ENCODE measurements at regions not wholly inside any gene's neighbourhood (a gene's known extent, or its start where the extent isn't known, plus 50 kb on each side); places are given as distances from the start of the nearest gene placed in this dataset.

DNA sequence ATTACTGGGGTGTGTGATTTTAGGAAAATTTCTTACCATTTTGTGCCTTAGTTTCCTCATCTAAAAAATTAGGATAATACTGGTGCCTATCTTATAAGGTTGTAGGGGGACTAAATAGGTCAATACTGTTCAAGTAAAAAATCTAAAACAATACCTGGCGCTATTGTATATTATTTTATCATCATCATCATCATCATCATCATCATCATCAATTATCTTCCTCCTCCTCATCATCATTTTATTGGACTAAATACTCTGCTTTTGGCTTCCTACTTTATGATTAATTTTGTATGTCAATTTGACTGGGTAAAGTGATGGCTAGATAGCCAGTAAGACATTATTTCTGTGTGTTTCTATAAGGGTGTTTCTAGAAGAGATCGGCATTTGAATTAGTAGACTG is 435.5 kb downstream of the DHX35 start:
- DNase-seq (ENCODE audit: low spot score), result no peak

DNA sequence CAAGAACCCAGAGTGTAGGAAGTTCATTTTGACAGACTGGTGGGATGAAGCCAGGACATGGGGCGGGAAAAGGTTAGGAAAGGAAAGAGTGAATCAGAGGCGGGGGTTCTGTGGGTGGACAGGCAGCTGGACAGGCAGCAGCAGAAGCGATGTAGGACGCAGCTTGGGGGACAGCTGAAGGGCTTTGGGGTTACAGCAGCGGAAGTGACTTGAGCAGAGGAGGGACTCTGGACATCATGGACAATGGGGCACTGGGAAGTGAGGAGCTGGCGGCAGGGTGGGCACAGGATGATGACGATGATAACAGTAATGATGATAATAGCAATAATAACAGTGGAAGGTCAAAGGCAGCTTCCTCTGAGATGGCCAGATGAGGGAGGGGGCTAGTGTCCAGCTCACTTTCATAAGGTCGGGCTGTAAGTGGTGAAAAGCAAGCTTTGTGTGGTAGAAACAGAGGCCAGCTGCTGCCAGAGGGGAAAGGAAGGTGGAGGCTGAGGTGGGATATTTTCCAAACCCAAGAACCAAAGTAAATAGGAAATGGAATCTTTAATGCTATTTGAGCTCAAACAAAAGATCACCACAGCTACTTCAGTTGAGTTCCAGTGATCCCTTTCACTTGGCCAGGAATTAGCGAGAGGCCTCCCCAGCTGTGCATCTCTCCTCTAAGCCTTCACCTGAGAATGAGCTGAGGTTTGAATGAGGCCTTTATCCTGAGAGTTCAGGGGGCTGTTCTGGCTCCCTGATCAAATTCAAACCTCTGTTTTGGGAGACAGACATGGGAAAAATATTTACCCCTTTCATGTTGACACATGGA is 433.5 kb downstream of the DHX35 start:
- no peak for DNase-seq (ENCODE audit: low spot score)

DNA sequence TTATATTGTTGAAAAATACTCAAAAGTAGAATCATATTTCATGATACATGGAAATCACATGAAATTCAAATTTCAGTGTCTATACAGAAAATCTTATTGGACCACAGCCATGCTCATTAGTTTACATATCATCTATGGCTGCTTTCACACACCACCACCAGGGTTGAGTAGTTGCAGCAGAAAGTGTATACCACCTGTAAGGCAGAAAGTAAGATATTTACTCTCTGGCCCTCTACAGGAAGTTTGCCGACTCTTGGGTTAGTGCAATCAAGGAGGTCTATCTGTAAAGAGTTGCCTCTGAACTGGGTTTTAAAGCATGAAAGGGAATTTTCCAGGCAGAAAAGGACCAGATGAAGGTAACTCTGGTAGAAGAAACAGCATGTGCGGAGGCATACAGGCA is 432.3 kb downstream of the DHX35 start:
- DNase-seq (ENCODE audit: low spot score), result no peak

DNA sequence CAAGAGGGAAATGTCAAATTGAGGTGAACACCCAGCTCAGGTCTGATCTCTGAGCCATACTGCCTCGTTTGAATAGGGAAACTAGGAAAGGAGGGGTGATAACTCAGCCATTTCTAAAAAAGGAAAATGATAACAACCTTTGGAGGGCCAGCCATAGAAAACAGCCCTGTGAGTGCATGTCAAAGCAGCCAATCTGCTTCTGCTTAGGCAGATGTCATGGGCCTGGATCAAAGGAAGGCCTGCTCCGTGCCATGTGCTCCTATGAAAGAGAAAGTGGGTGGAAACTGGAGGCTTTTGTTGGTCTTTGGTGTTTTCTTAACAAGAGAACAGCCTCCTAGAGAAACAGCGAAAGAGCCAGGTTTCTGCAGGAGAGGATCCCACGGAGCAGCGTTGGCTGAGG is 428.0 kb downstream of the DHX35 start:
- DNase-seq (ENCODE audit: low spot score), result no peak

GRCh38 chr20:39381595-39381994 is 419.5 kb downstream of the DHX35 start:
- no peak for DNase-seq (ENCODE audit: low spot score)

DNA sequence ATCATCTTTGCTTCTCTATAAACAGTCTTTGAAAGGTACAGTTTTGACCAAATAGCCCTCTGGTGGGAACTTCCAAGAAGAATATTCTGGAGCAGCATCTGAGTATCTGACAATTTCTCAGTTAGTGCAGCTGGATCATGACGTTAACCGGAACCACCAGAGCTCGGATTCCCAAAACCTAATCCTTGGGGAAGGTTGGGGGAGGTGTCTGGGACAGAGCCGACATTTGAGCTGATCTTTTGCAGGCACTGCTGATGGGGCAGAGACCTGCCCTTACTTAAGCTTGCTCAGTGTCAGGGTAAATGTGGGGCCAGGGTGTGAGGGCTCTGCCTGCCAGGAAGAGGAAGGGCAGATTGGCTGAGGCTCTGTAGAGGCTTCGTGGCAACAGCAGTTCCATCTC is 416.6 kb downstream of the DHX35 start:
- no peak for DNase-seq (ENCODE audit: low spot score)

GRCh38 chr20:39376788-39377187 is 414.6 kb downstream of the DHX35 start:
- no peak for DNase-seq (ENCODE audit: low spot score)

DNA sequence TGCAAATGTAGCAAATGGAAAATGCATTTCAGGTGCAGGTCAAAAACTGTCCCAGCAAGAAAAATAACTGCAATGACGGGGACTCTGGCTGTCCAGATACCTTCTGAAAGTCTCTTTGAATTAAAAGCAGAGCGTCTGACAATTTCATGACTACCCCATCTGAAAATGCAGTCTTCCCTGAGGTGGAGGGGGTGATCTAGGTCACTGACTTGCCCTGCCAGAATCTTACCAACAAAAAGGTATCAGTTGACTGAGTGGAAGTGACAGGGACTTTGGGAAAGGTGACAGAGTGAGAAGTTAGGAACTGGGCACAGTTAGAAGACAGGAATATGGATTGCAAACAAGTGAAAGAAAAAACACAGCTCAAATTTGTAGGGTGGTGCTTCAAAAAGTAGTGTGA is 402.2 kb downstream of the DHX35 start:
- DNase-seq (ENCODE audit: low spot score), result no peak

- DNase-seq (ENCODE audit: low spot score), result no peak
These were observed 398.0 kb downstream of the DHX35 start for GRCh38 chr20:39359981-39360620.

DNA sequence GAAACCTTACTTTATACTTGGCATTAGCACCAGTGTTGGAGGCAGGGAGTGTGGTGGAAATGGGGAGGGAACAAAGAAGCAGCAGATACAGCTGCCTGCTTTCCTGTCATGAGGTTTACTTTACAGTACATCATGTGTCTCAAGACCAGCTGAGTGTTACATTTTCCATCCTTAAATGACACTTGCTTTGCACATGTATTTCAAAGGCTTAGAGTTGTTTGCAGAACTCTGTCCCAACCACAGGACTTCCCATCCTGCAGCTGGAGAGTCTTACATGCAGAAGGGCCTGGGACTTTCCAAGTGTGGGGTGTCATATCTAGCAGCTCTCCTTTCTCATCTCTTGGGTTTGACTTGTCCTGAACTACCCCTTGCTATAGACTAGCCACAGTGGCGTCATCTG is 395.9 kb downstream of the DHX35 start:
- no peak for DNase-seq (ENCODE audit: low spot score)

- no peak for DNase-seq (ENCODE audit: low spot score)
These were observed 394.8 kb downstream of the DHX35 start for GRCh38 chr20:39356908-39357307.

- no peak for DNase-seq (ENCODE audit: low spot score)
These were observed 387.1 kb downstream of the DHX35 start for GRCh38 chr20:39349240-39349639.

GRCh38 chr20:39347626-39348025 is 385.5 kb downstream of the DHX35 start:
- no peak for DNase-seq (ENCODE audit: low spot score)

GRCh38 chr20:39342463-39342862 is 380.3 kb downstream of the DHX35 start:
- DNase-seq (ENCODE audit: low spot score), result no peak

- DNase-seq (ENCODE audit: low spot score), result no peak
These were observed 376.6 kb downstream of the DHX35 start for GRCh38 chr20:39338469-39339376.

- DNase-seq (ENCODE audit: low spot score), result no peak
These were observed 371.1 kb downstream of the DHX35 start for GRCh38 chr20:39333211-39333610.

DNA sequence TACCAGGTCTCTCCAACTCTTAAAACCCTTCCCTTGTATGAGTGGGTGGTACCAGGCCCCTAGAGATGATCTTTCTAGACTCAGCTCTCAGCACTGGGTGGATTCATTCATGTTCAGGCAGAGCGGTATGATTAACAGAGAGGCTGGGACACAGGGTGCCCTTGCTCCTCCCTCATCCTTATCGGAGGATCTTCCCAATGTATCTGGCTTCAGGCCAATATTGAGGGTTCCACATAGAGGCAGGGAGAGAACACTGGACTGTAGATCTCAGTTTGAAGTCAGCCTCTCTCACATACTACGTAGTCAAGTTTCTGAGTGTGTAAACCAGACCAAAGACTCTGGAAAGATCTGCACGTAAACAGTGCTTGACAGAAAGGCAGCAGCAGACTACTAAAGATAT is 366.2 kb downstream of the DHX35 start:
- no peak for DNase-seq (ENCODE audit: low spot score)

DNA sequence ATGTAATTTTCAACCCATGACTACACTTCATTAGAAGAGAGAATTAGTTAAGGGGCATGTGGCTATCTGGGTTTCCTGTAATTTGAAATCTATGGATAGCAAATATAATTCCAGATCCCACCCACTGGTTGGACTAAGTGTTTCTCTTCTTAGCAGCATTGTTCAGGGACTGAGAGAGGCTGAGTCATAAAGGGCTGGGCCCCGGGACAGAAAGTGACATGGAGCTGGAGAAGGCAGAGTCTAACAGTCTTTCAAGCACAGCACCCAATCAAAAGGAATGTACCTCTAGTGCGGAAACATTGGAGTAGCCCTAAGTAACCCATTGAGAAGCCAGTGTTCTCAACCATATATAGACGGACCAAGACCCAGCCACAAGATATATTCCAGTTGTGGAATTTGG is 363.9 kb downstream of the DHX35 start:
- DNase-seq (ENCODE audit: low spot score), result no peak

- DNase-seq (ENCODE audit: low spot score), result no peak
These were observed 356.8 kb downstream of the DHX35 start for GRCh38 chr20:39318911-39319310.

DNA sequence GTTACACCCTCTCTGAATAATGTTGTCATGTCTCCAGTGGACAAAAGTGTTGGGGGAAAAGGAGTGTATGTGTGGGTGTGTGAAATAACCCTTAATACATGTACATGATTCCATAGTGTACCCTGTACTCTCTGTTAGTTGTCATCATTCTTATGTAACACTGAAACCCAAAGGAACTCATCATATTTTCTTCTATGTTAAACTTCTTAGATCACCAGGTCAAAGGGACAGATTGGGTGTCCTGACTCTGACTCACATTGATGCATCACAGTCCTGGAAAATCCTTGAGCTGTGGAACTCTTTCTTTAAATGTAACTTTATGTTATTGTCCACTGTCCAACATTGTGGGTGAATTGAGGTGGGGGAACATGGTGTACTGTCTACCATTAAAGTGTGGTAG is 350.5 kb downstream of the DHX35 start:
- DNase-seq (ENCODE audit: low spot score), result no peak

DNA sequence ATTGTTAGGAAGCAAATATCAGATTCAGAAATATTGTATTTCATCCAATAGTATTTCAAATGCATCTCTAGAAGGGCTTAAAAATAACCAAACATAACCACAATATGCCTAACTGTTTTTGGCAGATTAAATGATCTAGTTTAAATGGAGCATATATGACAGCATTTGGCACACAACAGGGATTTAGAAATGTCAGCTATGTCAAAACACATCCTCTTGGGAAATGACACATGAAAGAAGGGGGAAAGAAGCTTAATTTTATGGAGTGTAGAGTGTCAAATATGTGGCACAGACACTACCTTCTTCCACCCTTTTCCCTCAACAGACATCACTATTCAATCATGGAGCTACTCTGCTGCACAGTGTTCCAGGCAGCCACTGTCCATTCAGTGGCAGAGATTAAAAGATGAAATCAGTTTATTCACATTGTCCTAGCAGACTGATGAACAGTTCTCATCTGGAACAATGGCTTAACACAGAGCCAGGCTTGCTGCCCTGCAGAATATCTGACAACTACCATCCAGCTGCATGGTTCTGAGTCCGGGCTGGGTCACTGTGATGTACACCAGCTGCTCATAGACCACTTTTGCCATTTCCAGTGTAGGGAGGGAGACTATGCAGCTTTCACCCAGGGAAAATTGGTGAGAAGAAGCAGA is 349.8 kb downstream of the DHX35 start:
- DNase-seq (ENCODE audit: low spot score), result no peak

GRCh38 chr20:39310363-39310995 is 348.3 kb downstream of the DHX35 start:
- no peak for DNase-seq (ENCODE audit: low spot score)
